ENCODE measurements at regions not wholly inside any gene's neighbourhood (a gene's known extent, or its start where the extent isn't known, plus 50 kb on each side); places are given as distances from the start of the nearest gene placed in this dataset.

DNA sequence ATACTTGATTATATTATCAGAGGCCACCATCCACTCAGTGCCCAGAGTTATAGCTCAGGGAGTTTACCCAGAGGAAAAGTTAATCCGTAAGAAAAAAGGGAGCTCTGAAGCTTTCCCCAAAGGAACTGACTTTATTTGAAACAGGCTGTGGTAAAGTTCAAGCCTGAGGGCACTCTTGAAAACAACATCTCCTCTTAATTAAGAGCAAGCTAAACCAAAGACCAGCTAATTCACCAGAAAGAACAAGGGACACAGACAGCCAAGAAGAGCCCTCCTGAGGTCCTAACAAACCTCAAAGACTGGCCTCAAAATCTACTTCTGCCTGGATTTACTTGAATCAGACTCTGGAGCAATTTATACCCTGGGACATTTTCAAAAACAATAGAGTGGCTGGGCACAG is 159.6 kb upstream of the CHST15 start:
- no peak overlapping the region for H3K27ac ChIP-seq (ENCODE audit: low read depth in 1 of 2, low read length in 1 of 2)
- TF ChIP-seq, protein P1, sequence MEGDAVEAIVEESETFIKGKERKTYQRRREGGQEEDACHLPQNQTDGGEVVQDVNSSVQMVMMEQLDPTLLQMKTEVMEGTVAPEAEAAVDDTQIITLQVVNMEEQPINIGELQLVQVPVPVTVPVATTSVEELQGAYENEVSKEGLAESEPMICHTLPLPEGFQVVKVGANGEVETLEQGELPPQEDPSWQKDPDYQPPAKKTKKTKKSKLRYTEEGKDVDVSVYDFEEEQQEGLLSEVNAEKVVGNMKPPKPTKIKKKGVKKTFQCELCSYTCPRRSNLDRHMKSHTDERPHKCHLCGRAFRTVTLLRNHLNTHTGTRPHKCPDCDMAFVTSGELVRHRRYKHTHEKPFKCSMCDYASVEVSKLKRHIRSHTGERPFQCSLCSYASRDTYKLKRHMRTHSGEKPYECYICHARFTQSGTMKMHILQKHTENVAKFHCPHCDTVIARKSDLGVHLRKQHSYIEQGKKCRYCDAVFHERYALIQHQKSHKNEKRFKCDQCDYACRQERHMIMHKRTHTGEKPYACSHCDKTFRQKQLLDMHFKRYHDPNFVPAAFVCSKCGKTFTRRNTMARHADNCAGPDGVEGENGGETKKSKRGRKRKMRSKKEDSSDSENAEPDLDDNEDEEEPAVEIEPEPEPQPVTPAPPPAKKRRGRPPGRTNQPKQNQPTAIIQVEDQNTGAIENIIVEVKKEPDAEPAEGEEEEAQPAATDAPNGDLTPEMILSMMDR (IDR thresholded peaks at IDR 0.05; ENCODE audit: control extremely low read depth, extremely low read depth), result no peak

DNA sequence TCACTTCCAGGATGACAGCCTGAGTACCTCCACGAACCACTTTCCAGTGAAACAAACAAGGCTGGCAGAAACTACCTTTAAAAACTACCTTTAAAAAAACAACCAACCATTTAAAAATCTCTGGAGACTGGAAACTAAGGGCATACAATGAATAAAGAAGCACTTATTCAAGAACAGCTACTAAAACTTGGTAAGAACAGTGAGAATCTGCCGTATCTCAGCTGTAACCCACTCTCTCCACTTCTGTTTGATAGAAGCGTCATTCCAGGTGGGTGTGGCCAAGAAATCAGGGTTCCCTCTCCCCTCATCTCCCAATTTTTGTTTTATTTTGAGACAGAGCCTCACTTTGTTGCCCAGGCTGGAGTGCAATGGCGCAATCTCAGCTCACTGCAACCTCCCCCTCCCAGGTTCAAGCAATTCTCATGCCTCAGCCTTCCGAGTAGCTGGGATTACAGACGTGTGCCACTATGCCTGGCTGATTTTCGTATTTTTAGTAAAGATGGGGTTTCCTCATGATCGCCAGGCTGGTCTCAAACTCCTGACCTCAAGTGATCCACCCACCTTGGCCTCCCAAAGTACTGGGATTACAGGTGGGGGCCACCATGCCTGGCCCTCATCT is 158.8 kb upstream of the CHST15 start:
- DNase-seq, result no peak
- TF ChIP-seq, protein P1 (IDR thresholded peaks at IDR 0.05; ENCODE audit: control extremely low read depth, extremely low read depth), result no peak
- ATAC-seq (ENCODE audit: insufficient read depth, low FRiP score), result no peak
- Histone ChIP-seq H3K27ac (ENCODE audit: low read depth in 1 of 2, low read length in 1 of 2) (no peak overlapping the region), H3K9ac (ENCODE audit: insufficient read depth in 1 of 2, low read length in 2 of 2) (no peak overlapping the region), H3K27me3 (ENCODE audit: control insufficient read depth in 3 of 3, insufficient read depth in 3 of 3, low read length in 2 of 3) (no peaks in the 10 kb centered on the region), H3K4me3 (no peak overlapping the region), H3K36me3 (ENCODE audit: control insufficient read depth in 4 of 4, insufficient read depth in 4 of 4, low read length in 4 of 4) (no peaks in the 10 kb centered on the region), H3K9me3 (ENCODE audit: control insufficient read depth in 4 of 4, insufficient read depth in 3 of 4, low read length in 3 of 4) (peaks cover 0 to 1% (median 0%) of the 10 kb centered on the region in 4 donors), H3K4me1 (ENCODE audit: control insufficient read depth in 5 of 5, insufficient read depth in 5 of 5, low read length in 5 of 5) (no peaks in the 10 kb centered on the region)
- 46 to 65% methylated on average over 8 of the region's 8 CpGs for WGBS, 2 donors

More for the DNA sequence above, 159.6 kb upstream of the CHST15 start:
- ATAC-seq (ENCODE audit: insufficient read depth, low FRiP score) (no peak), DNase-seq (no peak)
- Histone ChIP-seq H3K4me3 (no peak overlapping the region), H3K9ac (ENCODE audit: insufficient read depth in 1 of 2, low read length in 2 of 2) (no peak overlapping the region), H3K9me3 (ENCODE audit: control insufficient read depth in 4 of 4, insufficient read depth in 3 of 4, low read length in 3 of 4) (peaks cover 0 to under 1% (median 0%) of the 10 kb centered on the region in 4 donors), H3K36me3 (ENCODE audit: control insufficient read depth in 4 of 4, insufficient read depth in 4 of 4, low read length in 4 of 4) (no peaks in the 10 kb centered on the region), H3K4me1 (ENCODE audit: control insufficient read depth in 5 of 5, insufficient read depth in 5 of 5, low read length in 5 of 5) (no peaks in the 10 kb centered on the region), H3K27me3 (ENCODE audit: control insufficient read depth in 3 of 3, insufficient read depth in 3 of 3, low read length in 2 of 3) (no peaks in the 10 kb centered on the region)
- WGBS, 2 donors, result 51 to 57% methylated on average over 1 of the region's 1 CpG

DNA sequence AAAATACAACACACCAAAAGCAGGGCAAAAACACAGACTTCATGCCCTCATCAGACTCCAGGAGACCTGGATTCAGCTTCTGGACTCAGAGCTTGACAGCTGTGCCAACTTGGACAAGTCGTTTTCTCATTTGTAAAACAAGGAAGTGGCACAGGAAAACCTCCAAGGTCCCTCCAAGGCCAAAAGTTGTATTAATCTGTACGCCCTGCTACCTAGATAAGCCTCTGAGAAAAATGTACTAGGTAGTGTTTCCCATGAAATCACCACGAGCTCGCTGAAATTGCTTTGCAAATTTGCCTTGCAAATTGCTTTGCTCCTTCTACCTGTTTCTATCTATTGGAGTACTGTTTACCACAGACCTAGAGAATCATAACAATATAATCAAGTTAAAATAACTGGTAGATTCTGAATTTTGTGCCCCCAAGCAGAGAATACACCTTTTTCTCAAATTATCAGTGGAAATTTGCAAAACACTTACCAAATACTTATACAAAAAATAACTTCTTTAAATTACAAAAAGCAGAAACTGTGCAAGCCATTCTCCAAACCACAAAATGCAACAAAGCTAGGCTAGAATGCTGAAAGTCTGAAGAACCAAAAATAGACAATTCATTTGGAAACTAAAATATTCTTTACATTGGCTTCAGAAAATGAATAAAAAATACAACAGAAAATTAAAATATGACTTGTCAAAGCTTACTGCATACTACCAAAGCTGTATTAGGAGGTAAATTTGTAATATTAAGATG is 158.1 kb upstream of the CHST15 start:
- no peak for ATAC-seq (ENCODE audit: insufficient read depth, low FRiP score)
- Histone ChIP-seq H3K36me3 (ENCODE audit: control insufficient read depth in 4 of 4, insufficient read depth in 4 of 4, low read length in 4 of 4) (no peaks in the 10 kb centered on the region), H3K27ac (ENCODE audit: low read depth in 1 of 2, low read length in 1 of 2) (no peak overlapping the region), H3K27me3 (ENCODE audit: control insufficient read depth in 3 of 3, insufficient read depth in 3 of 3, low read length in 2 of 3) (no peaks in the 10 kb centered on the region), H3K9me3 (ENCODE audit: control insufficient read depth in 4 of 4, insufficient read depth in 3 of 4, low read length in 3 of 4) (peaks cover 0 to 1% (median 0%) of the 10 kb centered on the region in 4 donors), H3K4me3 (no peak overlapping the region), H3K9ac (ENCODE audit: insufficient read depth in 1 of 2, low read length in 2 of 2) (no peak overlapping the region), H3K4me1 (ENCODE audit: control insufficient read depth in 5 of 5, insufficient read depth in 5 of 5, low read length in 5 of 5) (no peaks in the 10 kb centered on the region)
- WGBS, 2 donors, result 28 to 35% methylated on average over 4 of the region's 4 CpGs
- DNase-seq, result no peak
- TF ChIP-seq, protein P1 (IDR thresholded peaks at IDR 0.05; ENCODE audit: control extremely low read depth, extremely low read depth), result no peak

Data from lung (tissue), 11 donors.